ENCODE measurements at regions not wholly inside any gene's neighbourhood (a gene's known extent, or its start where the extent isn't known, plus 50 kb on each side); places are given as distances from the start of the nearest gene placed in this dataset.

- no peaks in the 10 kb centered on the region for H3K36me3 ChIP-seq
- H3K4me1 ChIP-seq, result no peaks in the 10 kb centered on the region
- intact Hi-C loops (cut with DNase I), result no loop called here
- TF ChIP-seq POLR2A (IDR thresholded peaks at IDR 0.05) (no peak), EP300 (IDR thresholded peaks at IDR 0.05) (no peak), POLR2AphosphoS5 (IDR thresholded peaks at IDR 0.05) (no peak)
- TF ChIP-seq, protein P1, sequence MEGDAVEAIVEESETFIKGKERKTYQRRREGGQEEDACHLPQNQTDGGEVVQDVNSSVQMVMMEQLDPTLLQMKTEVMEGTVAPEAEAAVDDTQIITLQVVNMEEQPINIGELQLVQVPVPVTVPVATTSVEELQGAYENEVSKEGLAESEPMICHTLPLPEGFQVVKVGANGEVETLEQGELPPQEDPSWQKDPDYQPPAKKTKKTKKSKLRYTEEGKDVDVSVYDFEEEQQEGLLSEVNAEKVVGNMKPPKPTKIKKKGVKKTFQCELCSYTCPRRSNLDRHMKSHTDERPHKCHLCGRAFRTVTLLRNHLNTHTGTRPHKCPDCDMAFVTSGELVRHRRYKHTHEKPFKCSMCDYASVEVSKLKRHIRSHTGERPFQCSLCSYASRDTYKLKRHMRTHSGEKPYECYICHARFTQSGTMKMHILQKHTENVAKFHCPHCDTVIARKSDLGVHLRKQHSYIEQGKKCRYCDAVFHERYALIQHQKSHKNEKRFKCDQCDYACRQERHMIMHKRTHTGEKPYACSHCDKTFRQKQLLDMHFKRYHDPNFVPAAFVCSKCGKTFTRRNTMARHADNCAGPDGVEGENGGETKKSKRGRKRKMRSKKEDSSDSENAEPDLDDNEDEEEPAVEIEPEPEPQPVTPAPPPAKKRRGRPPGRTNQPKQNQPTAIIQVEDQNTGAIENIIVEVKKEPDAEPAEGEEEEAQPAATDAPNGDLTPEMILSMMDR (IDR thresholded peaks at IDR 0.05), result no peak
- no peaks in the 10 kb centered on the region for H3K27me3 ChIP-seq
- H3K27ac ChIP-seq, result no peak overlapping the region
- WGBS, 2 donors, result 62 to 81% methylated on average over 3 of the region's 3 CpGs
- H3K9me3 ChIP-seq, result no peaks in the 10 kb centered on the region
- no peak for DNase-seq
- no peak overlapping the region for H3K4me3 ChIP-seq
Observed at GRCh38 chr1:82907313-82907712, 1091.6 kb downstream of the TTLL7 start.

DNA sequence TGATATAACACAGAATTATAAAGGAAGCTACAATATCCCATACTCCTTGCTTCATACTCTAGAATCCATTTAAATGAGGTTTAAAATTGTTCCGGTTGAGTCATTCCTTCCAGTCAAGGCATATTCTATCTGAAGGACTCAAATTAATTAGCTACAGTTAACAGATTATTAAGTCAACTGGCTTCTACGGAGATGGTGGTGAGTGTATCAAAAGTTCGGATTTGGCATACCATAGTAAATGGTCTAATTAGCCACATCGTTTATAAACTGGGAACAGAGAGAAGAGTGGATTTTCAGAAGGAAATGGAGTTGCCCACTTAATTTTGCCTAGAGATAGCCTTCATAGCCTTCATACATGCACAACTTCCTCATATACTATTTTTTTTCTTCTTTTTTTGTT, 1095.3 kb downstream of the TTLL7 start:
- Histone ChIP-seq H3K27ac (no peak overlapping the region), H3K36me3 (no peaks in the 10 kb centered on the region), H3K4me1 (no peaks in the 10 kb centered on the region), H3K9me3 (no peaks in the 10 kb centered on the region), H3K4me3 (no peak overlapping the region), H3K27me3 (no peaks in the 10 kb centered on the region)
- DNase-seq, result no peak
- intact Hi-C loops (cut with DNase I), result no loop called here
- no peak for TF ChIP-seq POLR2A (IDR thresholded peaks at IDR 0.05)
- no peak for TF ChIP-seq EP300 (IDR thresholded peaks at IDR 0.05)
- TF ChIP-seq POLR2AphosphoS5 (IDR thresholded peaks at IDR 0.05), result no peak
- TF ChIP-seq, protein P1 (IDR thresholded peaks at IDR 0.05), result no peak
- WGBS, 2 donors, result 89% methylated on average over 4 of the region's 4 CpGs

DNA sequence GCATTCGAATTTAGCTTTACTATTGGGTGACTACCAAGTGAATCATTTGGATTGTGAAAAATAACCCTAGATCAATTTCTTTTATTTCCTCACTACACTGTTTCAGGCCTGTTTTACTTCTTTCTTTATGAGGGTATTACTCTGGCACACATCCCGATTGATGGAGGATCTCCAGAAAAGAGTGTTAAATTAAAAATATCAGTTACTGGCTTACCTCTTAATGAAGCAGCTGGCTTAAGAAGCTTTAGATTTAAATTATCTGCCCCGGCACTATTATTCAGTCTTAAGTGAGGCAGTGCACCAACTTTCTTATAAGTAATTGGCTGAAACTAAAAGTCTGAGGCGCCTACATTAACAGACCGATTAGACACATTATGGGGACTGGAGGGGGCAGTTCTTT, 1097.4 kb downstream of the TTLL7 start:
- Histone ChIP-seq H3K36me3 (no peaks in the 10 kb centered on the region), H3K4me1 (no peaks in the 10 kb centered on the region), H3K27me3 (no peaks in the 10 kb centered on the region), H3K27ac (no peak overlapping the region), H3K4me3 (no peak overlapping the region), H3K9me3 (no peaks in the 10 kb centered on the region)
- TF ChIP-seq EP300 (IDR thresholded peaks at IDR 0.05), result no peak
- TF ChIP-seq POLR2A (IDR thresholded peaks at IDR 0.05), result no peak
- TF ChIP-seq POLR2AphosphoS5 (IDR thresholded peaks at IDR 0.05), result no peak
- TF ChIP-seq, protein P1 (IDR thresholded peaks at IDR 0.05), result no peak
- 80 to 83% methylated on average over 5 of the region's 5 CpGs for WGBS, 2 donors
- no peak for DNase-seq
- intact Hi-C loops (cut with DNase I), result no loop called here

- 60 to 74% methylated on average over 1 of the region's 1 CpG for WGBS, 2 donors
- TF ChIP-seq POLR2A (IDR thresholded peaks at IDR 0.05), result no peak
Observed at GRCh38 chr1:82901118-82901517, 1097.8 kb downstream of the TTLL7 start.

GRCh38 chr1:82899017-82899416, 1098.3 kb downstream of the ADGRL2 start:
- WGBS, 2 donors, result 83% methylated on average over 3 of the region's 3 CpGs
- H3K27me3 ChIP-seq, result no peaks in the 10 kb centered on the region
- TF ChIP-seq EP300 (IDR thresholded peaks at IDR 0.05) (no peak), POLR2A (IDR thresholded peaks at IDR 0.05) (no peak), POLR2AphosphoS5 (IDR thresholded peaks at IDR 0.05) (no peak)
- TF ChIP-seq, protein P1 (IDR thresholded peaks at IDR 0.05), result no peak
- H3K36me3 ChIP-seq, result no peaks in the 10 kb centered on the region
- H3K9me3 ChIP-seq, result no peaks in the 10 kb centered on the region
- DNase-seq, result no peak
- H3K4me1 ChIP-seq, result no peaks in the 10 kb centered on the region
- intact Hi-C loops (cut with DNase I), result no loop called here
- no peak overlapping the region for H3K4me3 ChIP-seq
- H3K27ac ChIP-seq, result no peak overlapping the region

More at GRCh38 chr1:82901118-82901517, 1097.8 kb downstream of the TTLL7 start:
- Histone ChIP-seq H3K4me1 (no peaks in the 10 kb centered on the region), H3K4me3 (no peak overlapping the region), H3K27me3 (no peaks in the 10 kb centered on the region), H3K27ac (no peak overlapping the region), H3K9me3 (no peaks in the 10 kb centered on the region), H3K36me3 (no peaks in the 10 kb centered on the region)
- no peak for DNase-seq
- intact Hi-C loops (cut with DNase I), result no loop called here
